Ovary (tissue), 7 donors: ENCODE measurements at regions not wholly inside any gene's neighbourhood (a gene's known extent, or its start where the extent isn't known, plus 50 kb on each side); places are given as distances from the start of the nearest gene placed in this dataset.

ENCODE experiments used
- DNase-seq, 5 donors: peaks; one replicate each; pipeline ENCODE4 v3.0.0-alpha.2; 2019 to 2020
- H3K27ac ChIP-seq, 2 donors: fragments of 200-600 bp; one replicate each; pipeline versions ENCODE4 v1.5.1 to v1.8.0; 2019 to 2022
- H3K27me3 ChIP-seq: fragments of 200-600 bp; one replicate; pipeline ENCODE4 v1.8.0; 2022
- H3K36me3 ChIP-seq: fragments of 200-600 bp; sonication (generic); one replicate; pipeline ENCODE4 v1.5.1; 2019
- H3K4me1 ChIP-seq: one replicate; pipeline ENCODE4 v1.8.1; 2013; ENCODE audit warnings: mild to moderate bottlenecking, moderate library complexity; ENCODE audit not compliant: insufficient read depth
- H3K4me3 ChIP-seq: fragments of 200-600 bp; sonication (generic); one replicate; pipeline ENCODE4 v1.5.1; 2017
- H3K9me3 ChIP-seq, 2 donors: fragments of 200-600 bp in 1 of 2; sonication (generic) in 1 of 2; one replicate each; pipeline versions ENCODE4 v1.5.1 to v1.8.1; 2013 to 2019; ENCODE audit warnings: mild to moderate bottlenecking in 1 of 2, moderate library complexity in 1 of 2
- CTCF ChIP-seq, 3 donors: fragments of 450-650 bp in 2 of 3; fragments of 200-600 bp in 1 of 3; IDR thresholded peaks; one replicate each; pipeline versions ENCODE4 v1.5.1 to v1.8.0; 2016 to 2022; ENCODE audit warnings: antibody characterized with exemption in 3 of 3, mild to moderate bottlenecking in 1 of 3
- EP300 ChIP-seq: sonication (generic); formaldehyde crosslinking; IDR thresholded peaks from one replicate; pipeline ENCODE4 v1.6.1; 2017; ENCODE audit warnings: antibody characterized with exemption
- POLR2A ChIP-seq: fragments of 450-650 bp; IDR thresholded peaks from one replicate; pipeline ENCODE4 v1.6.1; 2017; ENCODE audit warnings: antibody characterized with exemption, mild to moderate bottlenecking, moderate library complexity
- WGBS, 3 donors: extraction: QIAGEN DNeasy Blood & Tissue Kit in 1 of 3; methylation state at CpG; one replicate each; pipeline versions ENCODE4 v1.1.5 to v1.1.7; 2013 to 2017; 5-methylcytosine and 5-hydroxymethylcytosine counted together
- intact Hi-C, 4 donors: fragments of 100-400 bp; cut with DNase I; formaldehyde crosslinking; loops; one replicate each; pipeline versions ENCODE4 v1.11.0 to v1.15.1; 2022 to 2023
- donor health status: DM: no; HTN: no; CAD: no; lungs with moderate emphysema.
- donor health status: DM: no; HTN: no; CAD: no.
- donor health status: Bipolar disorder and iron deficiency.
- donor health status: DM: no; HTN: no; CAD: no.
- donor health status: DM: yes; HTN: yes; CAD: no.

GRCh38 chr4:26009502-26009901, 95.5 kb downstream of the SMIM20 start:
- H3K36me3 ChIP-seq, result no peaks in the 10 kb centered on the region
- no peaks in the 10 kb centered on the region for H3K27me3 ChIP-seq
- no peak overlapping the region for H3K27ac ChIP-seq
- WGBS, 3 donors, result 72 to 86% (median 78%) methylated on average over 3 of the region's 3 CpGs
- intact Hi-C loops, result no loop called here
- H3K4me1 ChIP-seq, result no peaks in the 10 kb centered on the region
- no peak for DNase-seq
- H3K9me3 ChIP-seq, result no peaks in the 10 kb centered on the region
- no peak overlapping the region for H3K4me3 ChIP-seq
- TF ChIP-seq EP300 (no peak), CTCF (IDR thresholded peaks at IDR 0.05) (no peak), POLR2A (no peak)

- Histone ChIP-seq H3K9me3 (no peaks in the 10 kb centered on the region), H3K27ac (no peak overlapping the region), H3K4me3 (no peak overlapping the region), H3K27me3 (no peaks in the 10 kb centered on the region), H3K36me3 (no peaks in the 10 kb centered on the region), H3K4me1 (no peaks in the 10 kb centered on the region)
- 37 to 57% (median 38%) methylated on average over 2 of the region's 2 CpGs for WGBS, 3 donors
- intact Hi-C loops, result no loop called here
- TF ChIP-seq CTCF (IDR thresholded peaks at IDR 0.05) (no peak), POLR2A (no peak), EP300 (no peak)
- DNase-seq, result no peak
These were observed 96.3 kb downstream of the SMIM20 start for GRCh38 chr4:26010304-26010703.

GRCh38 chr4:26013629-26014028, 99.6 kb downstream of the SMIM20 start:
- TF ChIP-seq CTCF (IDR thresholded peaks at IDR 0.05), result no peak
- TF ChIP-seq EP300, result no peak
- no peak for TF ChIP-seq POLR2A
- WGBS, 3 donors, result 0% methylated on average over 2 of the region's 2 CpGs
- no peaks in the 10 kb centered on the region for H3K27me3 ChIP-seq
- no peaks in the 10 kb centered on the region for H3K9me3 ChIP-seq
- no peak for DNase-seq
- no peaks in the 10 kb centered on the region for H3K4me1 ChIP-seq
- H3K36me3 ChIP-seq, result no peaks in the 10 kb centered on the region
- no peak overlapping the region for H3K4me3 ChIP-seq
- intact Hi-C loops, result no loop called here
- no peak overlapping the region for H3K27ac ChIP-seq

GRCh38 chr4:26015133-26015651, 101.2 kb downstream of the SMIM20 start:
- Histone ChIP-seq H3K27me3 (no peaks in the 10 kb centered on the region), H3K4me3 (no peak overlapping the region), H3K27ac (no peak overlapping the region), H3K9me3 (no peaks in the 10 kb centered on the region), H3K4me1 (no peaks in the 10 kb centered on the region), H3K36me3 (no peaks in the 10 kb centered on the region)
- TF ChIP-seq POLR2A (no peak), EP300 (no peak), CTCF (IDR thresholded peaks at IDR 0.05) (no peak)
- intact Hi-C loops, result no loop called here
- no peak for DNase-seq
- 49 to 55% (median 55%) methylated on average over 7 of the region's 7 CpGs for WGBS, 3 donors
